ENCODE measurements at regions not wholly inside any gene's neighbourhood (a gene's known extent, or its start where the extent isn't known, plus 50 kb on each side); places are given as distances from the start of the nearest gene placed in this dataset.

- Histone ChIP-seq H3K4me1 (ENCODE audit: insufficient read depth, low read length, poor library complexity, severe bottlenecking) (no peaks in the 10 kb centered on the region), H3K27ac (ENCODE audit: low read depth, low read length, poor library complexity, severe bottlenecking) (no peak overlapping the region), H3K4me3 (ENCODE audit: low read depth, low read length, poor library complexity, severe bottlenecking) (no peak overlapping the region), H3K27me3 (replicated peaks; ENCODE audit: insufficient read depth, low read depth, low read length, poor library complexity) (peaks cover 12% of the 10 kb centered on the region), H3K36me3 (ENCODE audit: insufficient read depth, low read length, poor library complexity, severe bottlenecking) (no peaks in the 10 kb centered on the region), H3K9me3 (ENCODE audit: low read depth, low read length, poor library complexity, severe bottlenecking) (no peaks in the 10 kb centered on the region)
- CTCF ChIA-PET = no interaction called here
- no peak for DNase-seq (ENCODE audit: low spot score)
- intact Hi-C loops (cut with micrococcal nuclease; ENCODE audit: unreplicated experiment) = no loop called here
- no peak for TF ChIP-seq CTCF (conservative IDR thresholded peaks at IDR 0.05; ENCODE audit: low read depth, low read length)
- no peak for TF ChIP-seq EZH2 (IDR thresholded peaks at IDR 0.05; ENCODE audit: borderline replicate concordance, low read depth, low read length, poor library complexity, severe bottlenecking)
- no TSS peak for BruUV-seq (replicated peaks)
- POLR2A ChIA-PET (ENCODE audit: low non-redundant PET) = no interaction called here
These were observed 559.1 kb downstream of the CSNK1G3 start for GRCh38 chr5:124071039-124071438.

GRCh38 chr5:124065508-124065907, 553.5 kb downstream of the CSNK1G3 start:
- no peaks in the 10 kb centered on the region for H3K9me3 ChIP-seq (ENCODE audit: low read depth, low read length, poor library complexity, severe bottlenecking)
- peaks cover 2% of the 10 kb centered on the region for H3K27me3 ChIP-seq (replicated peaks; ENCODE audit: insufficient read depth, low read depth, low read length, poor library complexity)
- ChIA-PET POLR2A (ENCODE audit: low non-redundant PET) (no interaction called here), CTCF (no interaction called here)
- H3K4me1 ChIP-seq (ENCODE audit: insufficient read depth, low read length, poor library complexity, severe bottlenecking) = no peaks in the 10 kb centered on the region
- no TSS peak for BruUV-seq (replicated peaks)
- intact Hi-C loops (cut with micrococcal nuclease; ENCODE audit: unreplicated experiment) = no loop called here
- no peak for DNase-seq (ENCODE audit: low spot score)
- no peaks in the 10 kb centered on the region for H3K36me3 ChIP-seq (ENCODE audit: insufficient read depth, low read length, poor library complexity, severe bottlenecking)
- H3K27ac ChIP-seq (ENCODE audit: low read depth, low read length, poor library complexity, severe bottlenecking) = no peak overlapping the region
- TF ChIP-seq EZH2 (IDR thresholded peaks at IDR 0.05; ENCODE audit: borderline replicate concordance, low read depth, low read length, poor library complexity, severe bottlenecking) (no peak), CTCF (conservative IDR thresholded peaks at IDR 0.05; ENCODE audit: low read depth, low read length) (no peak)
- no peak overlapping the region for H3K4me3 ChIP-seq (ENCODE audit: low read depth, low read length, poor library complexity, severe bottlenecking)

GRCh38 chr5:124064956-124065355, 553.0 kb downstream of the CSNK1G3 start:
- H3K27ac ChIP-seq (ENCODE audit: low read depth, low read length, poor library complexity, severe bottlenecking) = no peak overlapping the region
- POLR2A ChIA-PET (ENCODE audit: low non-redundant PET) = no interaction called here

More at GRCh38 chr5:124064956-124065355, 553.0 kb downstream of the CSNK1G3 start:
- no peaks in the 10 kb centered on the region for H3K9me3 ChIP-seq (ENCODE audit: low read depth, low read length, poor library complexity, severe bottlenecking)
- H3K4me3 ChIP-seq (ENCODE audit: low read depth, low read length, poor library complexity, severe bottlenecking) = no peak overlapping the region
- H3K4me1 ChIP-seq (ENCODE audit: insufficient read depth, low read length, poor library complexity, severe bottlenecking) = no peaks in the 10 kb centered on the region
- intact Hi-C loops (cut with micrococcal nuclease; ENCODE audit: unreplicated experiment) = no loop called here
- TF ChIP-seq CTCF (conservative IDR thresholded peaks at IDR 0.05; ENCODE audit: low read depth, low read length) = no peak
- no peak for TF ChIP-seq EZH2 (IDR thresholded peaks at IDR 0.05; ENCODE audit: borderline replicate concordance, low read depth, low read length, poor library complexity, severe bottlenecking)
- BruUV-seq (replicated peaks) = no TSS peak
- CTCF ChIA-PET = no interaction called here
- H3K27me3 ChIP-seq (replicated peaks; ENCODE audit: insufficient read depth, low read depth, low read length, poor library complexity) = no peaks in the 10 kb centered on the region
- no peak for DNase-seq (ENCODE audit: low spot score)
- no peaks in the 10 kb centered on the region for H3K36me3 ChIP-seq (ENCODE audit: insufficient read depth, low read length, poor library complexity, severe bottlenecking)
